K562 (cell line): ENCODE measurements at regions not wholly inside any gene's neighbourhood (a gene's known extent, or its start where the extent isn't known, plus 50 kb on each side); places are given as distances from the start of the nearest gene placed in this dataset.

ENCODE experiments used
- ATAC-seq: fragments of 200-7000 bp; cut with Tn5 transposase; 3 replicates; pipeline ENCODE4 v1.9.1; 2020; ENCODE audit warnings: moderate library complexity
- BruUV-seq: library from RNA; stranded (reverse); fragments of 400-500 nt; replicated peaks from 2 replicates; lab custom pipeline; 2021; lab: Mats Ljungman, UMichigan
- CTCF ChIA-PET: fragments of 300-600 bp; formaldehyde crosslinking; extraction: SDS; loops from one replicate; lab custom pipeline; 2021; ENCODE audit warnings: low intra/inter-chr PET ratio; lab: Yijun Ruan, JAX
- POLR2A ChIA-PET: fragments of 300-600, 350-650 bp; sonication (Branson Sonifier 250); formaldehyde crosslinking; extraction: SDS; loops from one replicate; lab custom pipeline; 2021; ENCODE audit warnings: antibody characterized with exemption, inconsistent platforms; lab: Yijun Ruan, JAX
- DNase-seq, 4 experiments: peaks; one replicate each; pipeline versions ENCODE4 v3.0.0 to v3.0.0-alpha.2; 2011 to 2018; ENCODE audit warnings: low spot score in 3 of 4, mixed read lengths in 3 of 4; ENCODE audit errors: extremely low read depth in 1 of 4
- FAIRE-seq: peaks from 2 replicates; lab custom pipeline; 2011; peaks lifted over from hg19 to GRCh38; lab: Jason Lieb, UNC
- H2AFZ ChIP-seq: 2 replicates; pipeline ENCODE4 v1.6.0; 2011; ENCODE audit warnings: low read depth, low read length, control low read depth, inconsistent platforms
- H3K27ac ChIP-seq: fragments of 200-600 bp; 3 replicates; pipeline ENCODE4 v1.8.0; 2011; ENCODE audit warnings: low read depth, mild to moderate bottlenecking, control low read depth, inconsistent platforms, low read length, moderate library complexity, mixed read lengths; ENCODE audit errors: extremely low read depth
- H3K27me3 ChIP-seq, 2 experiments: fragments of 300-600 bp in 1 of 2; 2 replicates in 1 of 2; 3 replicates in 1 of 2; pipeline versions ENCODE4 v1.6.0 to v1.8.0; 2011; ENCODE audit warnings: inconsistent platforms in 2 of 2, low read length in 2 of 2, mild to moderate bottlenecking in 1 of 2, mixed read lengths in 1 of 2, moderate library complexity in 1 of 2; ENCODE audit not compliant: control insufficient read depth in 2 of 2, insufficient read depth in 2 of 2
- H3K36me3 ChIP-seq: fragments of 300-600 bp; 3 replicates; pipeline ENCODE4 v1.8.0; 2011; ENCODE audit warnings: mild to moderate bottlenecking, low read length, inconsistent platforms; ENCODE audit not compliant: control insufficient read depth, insufficient read depth
- H3K4me1 ChIP-seq, 2 experiments: fragments of 200-600 bp in 1 of 2; replicated peaks in 1 of 2; 2 replicates in 1 of 2; 3 replicates in 1 of 2; pipeline versions ENCODE4 v1.5.1 to v1.8.0; 2011; ENCODE audit warnings: inconsistent platforms in 2 of 2, low read length in 2 of 2, mild to moderate bottlenecking in 1 of 2, mixed read lengths in 1 of 2, moderate library complexity in 1 of 2; ENCODE audit not compliant: control insufficient read depth in 2 of 2, insufficient read depth in 2 of 2
- H3K4me2 ChIP-seq: 2 replicates; pipeline ENCODE4 v1.6.1; 2011; ENCODE audit warnings: low read length, control low read depth, inconsistent platforms, mixed read lengths; ENCODE audit not compliant: insufficient read depth
- H3K4me3 ChIP-seq: fragments of 200-600 bp; sonication (generic), shearing (Covaris generic); 2 replicates; pipeline ENCODE4 v1.5.1; 2016; ENCODE audit warnings: control low read depth, inconsistent platforms
- H3K79me2 ChIP-seq: fragments of 200-600 bp; 3 replicates; pipeline ENCODE4 v1.8.0; 2011; ENCODE audit warnings: low read length, inconsistent platforms; ENCODE audit not compliant: control insufficient read depth, insufficient read depth
- H3K9ac ChIP-seq, 2 experiments: 2 replicates each; pipeline versions ENCODE4 v1.6.0 to v1.6.1; 2011; ENCODE audit warnings: low read depth in 2 of 2, low read length in 2 of 2, control low read depth in 1 of 2, inconsistent platforms in 1 of 2, mild to moderate bottlenecking in 1 of 2, mixed read lengths in 1 of 2; ENCODE audit not compliant: insufficient read depth in 1 of 2
- H3K9me1 ChIP-seq: one replicate; pipeline ENCODE4 v1.6.0; 2011; ENCODE audit warnings: inconsistent platforms, mild to moderate bottlenecking, low read length, moderate library complexity; ENCODE audit not compliant: control insufficient read depth, insufficient read depth
- H3K9me3 ChIP-seq: replicated peaks from 2 replicates; pipeline ENCODE4 v1.5.1; 2011; ENCODE audit warnings: low read depth, low read length, inconsistent platforms; ENCODE audit not compliant: control insufficient read depth, insufficient read depth
- H4K20me1 ChIP-seq: replicated peaks from 2 replicates; pipeline ENCODE4 v1.6.1; 2011; ENCODE audit warnings: low read length, inconsistent platforms, mixed read lengths; ENCODE audit not compliant: control insufficient read depth, insufficient read depth
- BRD4 ChIP-seq: fragments of 200-600 bp; sonication (generic); IDR thresholded peaks from 2 replicates; pipeline ENCODE4 v1.6.1; 2017; ENCODE audit warnings: inconsistent platforms
- E2F5 ChIP-seq: sonication (generic); formaldehyde crosslinking; IDR thresholded peaks from 2 replicates; pipeline ENCODE4 v1.8.0; 2022; ENCODE audit warnings: mild to moderate bottlenecking, missing genetic modification reagents
- GTF2B ChIP-seq: IDR thresholded peaks from 2 replicates; pipeline ENCODE4 v1.6.1; 2011; ENCODE audit not compliant: insufficient read length; ENCODE audit errors: extremely low read depth
- HES1 ChIP-seq: fragments of 450-650 bp; IDR thresholded peaks from 2 replicates; pipeline ENCODE4 v1.6.1; 2016; ENCODE audit warnings: low read depth, mild to moderate bottlenecking, moderate library complexity
- HLTF ChIP-seq: fragments of 450-650 bp; IDR thresholded peaks from 2 replicates; pipeline ENCODE4 v1.6.1; 2016
- KAT2B ChIP-seq: IDR thresholded peaks from one replicate; pipeline ENCODE4 v1.6.1; 2012; ENCODE audit warnings: low read depth, mild to moderate bottlenecking, control low read depth, inconsistent platforms, low read length, moderate library complexity
- KDM5B ChIP-seq: fragments of 200-600 bp; sonication (generic); IDR thresholded peaks from 2 replicates; pipeline ENCODE4 v1.6.1; 2012; ENCODE audit warnings: low read depth, mild to moderate bottlenecking, moderate library complexity, low read length, control low read depth, inconsistent platforms; ENCODE audit not compliant: insufficient replicate concordance
- NKRF ChIP-seq: fragments of 450-650 bp; IDR thresholded peaks from 2 replicates; pipeline ENCODE4 v1.6.1; 2016; ENCODE audit warnings: borderline replicate concordance
- RCOR1 ChIP-seq, 2 experiments: IDR thresholded peaks; 2 replicates each; pipeline ENCODE4 v1.6.1; 2012; ENCODE audit warnings: low read depth in 2 of 2, low read length in 2 of 2, borderline replicate concordance in 1 of 2, improper control_type of control experiment in 1 of 2
- SPI1 ChIP-seq: IDR thresholded peaks from 2 replicates; pipeline ENCODE4 v1.6.1; 2011; ENCODE audit warnings: low read depth, low read length, control low read depth, borderline replicate concordance
- WHSC1 ChIP-seq: IDR thresholded peaks from one replicate; pipeline ENCODE4 v1.6.1; 2012; ENCODE audit warnings: low read length, control low read depth, inconsistent platforms
- ZNF395 ChIP-seq: fragments of 200-800 bp; sonication (Bioruptor generic); IDR thresholded peaks from 2 replicates; pipeline ENCODE4 v1.6.1; 2017; ENCODE audit warnings: missing genetic modification characterization, missing compliant biosample characterization
- ZNF699 ChIP-seq: fragments of 250-450 bp; sonication (Bioruptor Pico); IDR thresholded peaks from 2 replicates; pipeline ENCODE4 v1.8.0; 2021; ENCODE audit warnings: mild to moderate bottlenecking, moderate library complexity; ENCODE audit not compliant: insufficient replicate concordance
- WGBS: fragments of 100-300 bp; shearing (Covaris generic); methylation state at CpG from one replicate; pipeline ENCODE4 v1.1.6; 2016; ENCODE audit warnings: low coverage, mixed read lengths; ENCODE audit not compliant: insufficient coverage; ENCODE audit errors: missing lambda C conversion rate; 5-methylcytosine and 5-hydroxymethylcytosine counted together
- in situ Hi-C: fragments of 300-500 bp; cut with MboI; formaldehyde crosslinking; loops from 4 replicates; pipeline ENCODE4 v1.15.0; 2018; ENCODE audit warnings: inconsistent platforms, mixed read lengths
- intact Hi-C: fragments of 100-400 bp; cut with micrococcal nuclease; formaldehyde crosslinking; loops from 2 replicates; pipeline ENCODE4 v1.14.2; 2022

- Histone ChIP-seq H3K9ac (no peak overlapping the region), H3K4me2 (no peak overlapping the region), H3K9me1 (no peaks in the 10 kb centered on the region), H4K20me1 (no peaks in the 10 kb centered on the region), H3K27me3 (no peaks in the 10 kb centered on the region), H3K27ac (no peak overlapping the region), H3K4me1 (no peaks in the 10 kb centered on the region), H2AFZ (no peak overlapping the region), H3K79me2 (no peaks in the 10 kb centered on the region), H3K4me3 (no peak overlapping the region), H3K36me3 (no peaks in the 10 kb centered on the region), H3K9me3 (no peaks in the 10 kb centered on the region)
- WGBS = 3% methylated on average over 2 of the region's 2 CpGs
- TF ChIP-seq RCOR1 (IDR thresholded peaks at IDR 0.05; ENCODE audit: borderline replicate concordance in 1 of 2, low read depth in 2 of 2, low read length in 2 of 2) (no peak), KDM5B (no peak), E2F5 (CRISPR knock-in tag) (no peak), WHSC1 (no peak), HES1 (no peak), SPI1 (no peak), ZNF395 (no peak), HLTF (no peak), GTF2B (no peak), ZNF699 (CRISPR knock-in tag) (no peak), NKRF (no peak), KAT2B (no peak), BRD4 (no peak)
- ChIA-PET CTCF (no interaction called here), POLR2A (no interaction called here)
- no peak for ATAC-seq
- BruUV-seq = no TSS peak
- DNase-seq = no peak
- intact Hi-C loops = no loop called here
- FAIRE-seq = no peak
- in situ Hi-C loops = no loop called here
Measured at GRCh38 chr4:137069473-137069872, 462.8 kb downstream of the PCDH18 start.
